Calu3 (cell line): ENCODE measurements at regions not wholly inside any gene's neighbourhood (a gene's known extent, or its start where the extent isn't known, plus 50 kb on each side); places are given as distances from the start of the nearest gene placed in this dataset.

Experiments used
- BruUV-seq: library from RNA; stranded (reverse); fragments of 400-500 nt; replicated peaks from 2 replicates; lab custom pipeline; 2021; lab: Mats Ljungman, UMichigan
- CTCF ChIA-PET: fragments of 300-600 bp; sonication (Branson Sonifier 250); formaldehyde crosslinking; loops from one replicate; lab custom pipeline; 2022; ENCODE audit warnings: antibody characterized with exemption; lab: Charles Lee
- DNase-seq: peaks from one replicate; pipeline ENCODE4 v3.0.0; 2022
- H3K27ac Mint-ChIP-seq: one replicate; pipeline ENCODE4 v1.8.0; 2022; ENCODE audit warnings: mixed read lengths; ENCODE audit not compliant: unreplicated experiment
- H3K27me3 Mint-ChIP-seq: one replicate; pipeline ENCODE4 v1.8.0; 2022; ENCODE audit warnings: mixed read lengths; ENCODE audit not compliant: unreplicated experiment
- H3K36me3 Mint-ChIP-seq: one replicate; pipeline ENCODE4 v1.8.0; 2022; ENCODE audit warnings: mild to moderate bottlenecking, moderate library complexity, mixed read lengths; ENCODE audit not compliant: insufficient read depth, unreplicated experiment
- H3K4me1 Mint-ChIP-seq: one replicate; pipeline ENCODE4 v1.8.0; 2022; ENCODE audit warnings: mild to moderate bottlenecking, low read depth, mixed read lengths; ENCODE audit not compliant: unreplicated experiment
- H3K4me3 Mint-ChIP-seq: one replicate; pipeline ENCODE4 v1.8.0; 2022; ENCODE audit warnings: mild to moderate bottlenecking, low read depth, moderate library complexity, mixed read lengths; ENCODE audit not compliant: unreplicated experiment
- H3K9me3 Mint-ChIP-seq: one replicate; pipeline ENCODE4 v1.8.0; 2022; ENCODE audit warnings: low read depth, mixed read lengths; ENCODE audit not compliant: unreplicated experiment
- CTCF ChIP-seq: fragments of 200-600 bp; IDR thresholded peaks from one replicate; pipeline ENCODE4 v1.8.0; 2022; ENCODE audit warnings: antibody characterized with exemption; ENCODE audit not compliant: unreplicated experiment
- intact Hi-C: fragments of 100-400 bp; cut with micrococcal nuclease; formaldehyde crosslinking; loops from one replicate; pipeline ENCODE4 v1.10.0; 2022; ENCODE audit not compliant: unreplicated experiment

GRCh38 chr3:106403371-106404145, 534.7 kb upstream of the CBLB start:
- Mint-ChIP-seq H3K27me3 (no peaks in the 10 kb centered on the region), H3K27ac (no peak overlapping the region), H3K4me3 (no peak overlapping the region), H3K4me1 (no peaks in the 10 kb centered on the region), H3K36me3 (no peaks in the 10 kb centered on the region), H3K9me3 (peaks cover 2% of the 10 kb centered on the region)
- intact Hi-C loops: no loop called here
- no peak for DNase-seq
- CTCF ChIA-PET: interaction anchor here (0.7 kb wide), 1 partner anchor 9 kb away, joined by 3 read pairs; no protein-coding TSS in a partner anchor
- BruUV-seq: no TSS peak
- TF ChIP-seq CTCF: no peak

- no peak for TF ChIP-seq CTCF
- Mint-ChIP-seq H3K4me1 (no peaks in the 10 kb centered on the region), H3K9me3 (no peaks in the 10 kb centered on the region), H3K4me3 (no peak overlapping the region), H3K36me3 (no peaks in the 10 kb centered on the region), H3K27ac (no peak overlapping the region), H3K27me3 (no peaks in the 10 kb centered on the region)
- intact Hi-C loops: no loop called here
- BruUV-seq: no TSS peak
- CTCF ChIA-PET: interaction anchor here (0.6 kb wide), 1 partner anchor 712 kb away, joined by 3 read pairs; no protein-coding TSS in a partner anchor
- DNase-seq: no peak
Measured at GRCh38 chr3:106413683-106414082, 544.9 kb upstream of the CBLB start.

GRCh38 chr3:106420628-106421027, 551.8 kb upstream of the CBLB start:
- BruUV-seq: no TSS peak
- Mint-ChIP-seq H3K27ac (no peak overlapping the region), H3K4me3 (no peak overlapping the region)

GRCh38 chr3:106421426-106421825, 552.6 kb upstream of the CBLB start:
- Mint-ChIP-seq H3K36me3 (no peaks in the 10 kb centered on the region), H3K9me3 (no peaks in the 10 kb centered on the region), H3K27me3 (no peaks in the 10 kb centered on the region), H3K27ac (no peak overlapping the region), H3K4me1 (no peaks in the 10 kb centered on the region), H3K4me3 (no peak overlapping the region)
- no peak for DNase-seq
- intact Hi-C loops: no loop called here
- TF ChIP-seq CTCF: no peak
- no TSS peak for BruUV-seq
- CTCF ChIA-PET: no interaction called here

More at GRCh38 chr3:106420628-106421027, 551.8 kb upstream of the CBLB start:
- DNase-seq: no peak
- Mint-ChIP-seq H3K27me3 (no peaks in the 10 kb centered on the region), H3K9me3 (no peaks in the 10 kb centered on the region), H3K36me3 (no peaks in the 10 kb centered on the region), H3K4me1 (no peaks in the 10 kb centered on the region)
- no peak for TF ChIP-seq CTCF
- CTCF ChIA-PET: no interaction called here
- intact Hi-C loops: no loop called here
